ENCODE measurements at regions not wholly inside any gene's neighbourhood (a gene's known extent, or its start where the extent isn't known, plus 50 kb on each side); places are given as distances from the start of the nearest gene placed in this dataset.

- no peak for TF ChIP-seq CBX5 (CRISPR knock-in tag; IDR thresholded peaks at IDR 0.05; ENCODE audit: borderline replicate concordance)
- TF ChIP-seq, protein P1, sequence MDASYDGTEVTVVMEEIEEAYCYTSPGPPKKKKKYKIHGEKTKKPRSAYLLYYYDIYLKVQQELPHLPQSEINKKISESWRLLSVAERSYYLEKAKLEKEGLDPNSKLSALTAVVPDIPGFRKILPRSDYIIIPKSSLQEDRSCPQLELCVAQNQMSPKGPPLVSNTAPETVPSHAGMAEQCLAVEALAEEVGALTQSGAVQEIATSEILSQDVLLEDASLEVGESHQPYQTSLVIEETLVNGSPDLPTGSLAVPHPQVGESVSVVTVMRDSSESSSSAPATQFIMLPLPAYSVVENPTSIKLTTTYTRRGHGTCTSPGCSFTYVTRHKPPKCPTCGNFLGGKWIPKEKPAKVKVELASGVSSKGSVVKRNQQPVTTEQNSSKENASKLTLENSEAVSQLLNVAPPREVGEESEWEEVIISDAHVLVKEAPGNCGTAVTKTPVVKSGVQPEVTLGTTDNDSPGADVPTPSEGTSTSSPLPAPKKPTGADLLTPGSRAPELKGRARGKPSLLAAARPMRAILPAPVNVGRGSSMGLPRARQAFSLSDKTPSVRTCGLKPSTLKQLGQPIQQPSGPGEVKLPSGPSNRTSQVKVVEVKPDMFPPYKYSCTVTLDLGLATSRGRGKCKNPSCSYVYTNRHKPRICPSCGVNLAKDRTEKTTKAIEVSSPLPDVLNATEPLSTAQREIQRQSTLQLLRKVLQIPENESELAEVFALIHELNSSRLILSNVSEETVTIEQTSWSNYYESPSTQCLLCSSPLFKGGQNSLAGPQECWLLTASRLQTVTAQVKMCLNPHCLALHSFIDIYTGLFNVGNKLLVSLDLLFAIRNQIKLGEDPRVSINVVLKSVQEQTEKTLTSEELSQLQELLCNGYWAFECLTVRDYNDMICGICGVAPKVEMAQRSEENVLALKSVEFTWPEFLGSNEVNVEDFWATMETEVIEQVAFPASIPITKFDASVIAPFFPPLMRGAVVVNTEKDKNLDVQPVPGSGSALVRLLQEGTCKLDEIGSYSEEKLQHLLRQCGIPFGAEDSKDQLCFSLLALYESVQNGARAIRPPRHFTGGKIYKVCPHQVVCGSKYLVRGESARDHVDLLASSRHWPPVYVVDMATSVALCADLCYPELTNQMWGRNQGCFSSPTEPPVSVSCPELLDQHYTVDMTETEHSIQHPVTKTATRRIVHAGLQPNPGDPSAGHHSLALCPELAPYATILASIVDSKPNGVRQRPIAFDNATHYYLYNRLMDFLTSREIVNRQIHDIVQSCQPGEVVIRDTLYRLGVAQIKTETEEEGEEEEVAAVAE (CRISPR knock-in tag; IDR thresholded peaks at IDR 0.05; ENCODE audit: borderline replicate concordance): no peak
- TF ChIP-seq, protein P2, sequence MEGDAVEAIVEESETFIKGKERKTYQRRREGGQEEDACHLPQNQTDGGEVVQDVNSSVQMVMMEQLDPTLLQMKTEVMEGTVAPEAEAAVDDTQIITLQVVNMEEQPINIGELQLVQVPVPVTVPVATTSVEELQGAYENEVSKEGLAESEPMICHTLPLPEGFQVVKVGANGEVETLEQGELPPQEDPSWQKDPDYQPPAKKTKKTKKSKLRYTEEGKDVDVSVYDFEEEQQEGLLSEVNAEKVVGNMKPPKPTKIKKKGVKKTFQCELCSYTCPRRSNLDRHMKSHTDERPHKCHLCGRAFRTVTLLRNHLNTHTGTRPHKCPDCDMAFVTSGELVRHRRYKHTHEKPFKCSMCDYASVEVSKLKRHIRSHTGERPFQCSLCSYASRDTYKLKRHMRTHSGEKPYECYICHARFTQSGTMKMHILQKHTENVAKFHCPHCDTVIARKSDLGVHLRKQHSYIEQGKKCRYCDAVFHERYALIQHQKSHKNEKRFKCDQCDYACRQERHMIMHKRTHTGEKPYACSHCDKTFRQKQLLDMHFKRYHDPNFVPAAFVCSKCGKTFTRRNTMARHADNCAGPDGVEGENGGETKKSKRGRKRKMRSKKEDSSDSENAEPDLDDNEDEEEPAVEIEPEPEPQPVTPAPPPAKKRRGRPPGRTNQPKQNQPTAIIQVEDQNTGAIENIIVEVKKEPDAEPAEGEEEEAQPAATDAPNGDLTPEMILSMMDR (CRISPR knock-in tag; IDR thresholded peaks at IDR 0.05): no peak
- TF ChIP-seq TAF15 (IDR thresholded peaks at IDR 0.05; ENCODE audit: low read depth, low read length, poor library complexity, severe bottlenecking): no peak
- TF ChIP-seq ZBTB34 (CRISPR knock-in tag; IDR thresholded peaks at IDR 0.05): no peak
- TF ChIP-seq ATF1 (CRISPR knock-in tag; IDR thresholded peaks at IDR 0.05): no peak
- no peak for TF ChIP-seq MED1 (CRISPR knock-in tag; IDR thresholded peaks at IDR 0.05)
- TF ChIP-seq POLR2AphosphoS5 (IDR thresholded peaks at IDR 0.05; ENCODE audit: low read depth, low read length): no peak
- no peak for TF ChIP-seq FOXM1 (CRISPR knock-in tag; IDR thresholded peaks at IDR 0.05)
- TF ChIP-seq NFYB (CRISPR knock-in tag; IDR thresholded peaks at IDR 0.05): no peak
- TF ChIP-seq SP1 (IDR thresholded peaks at IDR 0.05): no peak
- TF ChIP-seq SP1 (CRISPR knock-in tag; IDR thresholded peaks at IDR 0.05): no peak
- no peak for TF ChIP-seq KDM5A (IDR thresholded peaks at IDR 0.05; ENCODE audit: borderline replicate concordance, low read length)
- no peak for TF ChIP-seq PRDM10 (CRISPR knock-in tag; IDR thresholded peaks at IDR 0.05; ENCODE audit: low read depth)
Observed at GRCh38 chr6:43992126-43992663, 135.1 kb downstream of the MRPL14 start.
